Suppressor macrophage (primary cell): ENCODE measurements at regions not wholly inside any gene's neighbourhood (a gene's known extent, or its start where the extent isn't known, plus 50 kb on each side); places are given as distances from the start of the nearest gene placed in this dataset.

Experiments
- DNase-seq, 4 experiments: peaks; one replicate each; pipeline ENCODE4 v3.0.0-alpha.2; 2020 to 2022

DNA sequence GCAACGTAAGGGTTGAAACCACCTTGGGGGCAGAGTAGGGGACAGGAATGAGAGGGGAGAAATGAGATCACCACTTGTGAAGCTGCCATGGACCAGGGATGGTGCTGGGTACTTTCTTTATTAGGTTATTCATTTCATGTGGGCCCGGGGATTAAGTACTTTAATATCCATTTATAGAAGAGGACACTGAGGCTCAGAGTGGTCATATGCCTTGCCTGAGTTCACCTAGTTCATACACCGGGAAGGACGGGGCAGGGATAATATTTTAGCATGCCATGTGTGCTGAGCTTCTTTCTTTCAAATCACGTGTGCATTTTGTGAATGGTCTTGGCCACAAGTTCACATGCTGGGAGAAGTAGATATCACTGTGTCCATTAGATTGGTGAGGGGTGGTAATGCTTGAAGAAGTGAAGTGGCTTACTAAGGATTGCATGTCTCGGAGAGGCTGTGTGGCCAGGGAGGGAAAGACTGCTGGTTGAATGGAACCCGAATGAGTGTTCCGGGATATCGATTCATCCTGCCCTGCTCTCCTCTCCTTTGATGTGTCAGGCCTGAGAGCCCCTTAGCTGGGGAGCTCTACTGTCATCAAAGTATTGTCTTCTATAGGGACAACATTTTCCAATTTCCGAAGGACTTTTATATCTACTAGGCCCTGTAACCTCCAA lies 187.1 kb downstream of the MYCN start:
- DNase-seq, result no peak

- no peak for DNase-seq
Measured at GRCh38 chr2:16126517-16127275, 186.3 kb downstream of the MYCN start.

DNA sequence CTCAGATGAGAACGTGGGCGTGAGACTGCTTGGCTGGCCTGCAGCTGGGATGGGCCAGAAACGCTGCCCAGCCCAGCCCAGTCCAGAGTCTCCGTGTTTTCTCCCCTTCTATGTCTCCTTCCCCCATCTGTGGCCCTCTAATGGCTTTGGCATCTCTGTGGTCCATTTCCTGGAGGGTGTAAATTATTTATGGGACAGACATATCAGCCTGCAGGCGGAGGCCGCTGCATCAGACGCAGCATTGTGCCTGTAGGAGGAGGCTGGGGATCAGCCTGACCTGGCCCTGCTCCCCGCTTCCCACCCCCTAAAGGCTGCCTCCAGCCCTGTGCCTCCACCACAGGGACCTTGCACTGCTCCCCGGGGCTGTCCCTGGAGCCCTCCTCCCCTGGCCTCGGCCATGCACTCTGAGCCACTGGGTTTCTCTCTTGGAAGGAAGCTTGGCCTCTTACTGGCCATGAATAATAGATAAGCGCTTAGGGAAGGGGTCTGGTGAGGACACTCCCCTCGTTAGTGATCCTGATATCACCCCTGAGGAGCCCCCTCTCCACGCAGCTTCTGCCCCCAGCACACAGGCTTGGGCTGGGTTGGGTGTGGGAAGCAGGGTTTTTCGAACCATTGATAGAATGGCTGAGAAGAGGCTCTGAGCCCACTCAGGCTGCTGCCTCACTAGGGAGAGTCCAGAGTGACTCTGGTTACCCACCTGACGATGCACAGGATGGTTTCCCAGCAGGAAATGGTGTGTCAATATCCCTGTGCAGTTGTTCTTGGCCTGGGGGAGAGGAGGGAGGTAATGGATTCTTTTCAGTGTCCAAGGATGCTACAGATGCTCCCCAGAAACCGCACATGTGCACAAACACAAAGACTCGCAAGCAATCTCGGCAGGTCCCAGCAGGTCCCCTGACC lies 185.5 kb downstream of the MYCN start:
- no peak for DNase-seq

DNA sequence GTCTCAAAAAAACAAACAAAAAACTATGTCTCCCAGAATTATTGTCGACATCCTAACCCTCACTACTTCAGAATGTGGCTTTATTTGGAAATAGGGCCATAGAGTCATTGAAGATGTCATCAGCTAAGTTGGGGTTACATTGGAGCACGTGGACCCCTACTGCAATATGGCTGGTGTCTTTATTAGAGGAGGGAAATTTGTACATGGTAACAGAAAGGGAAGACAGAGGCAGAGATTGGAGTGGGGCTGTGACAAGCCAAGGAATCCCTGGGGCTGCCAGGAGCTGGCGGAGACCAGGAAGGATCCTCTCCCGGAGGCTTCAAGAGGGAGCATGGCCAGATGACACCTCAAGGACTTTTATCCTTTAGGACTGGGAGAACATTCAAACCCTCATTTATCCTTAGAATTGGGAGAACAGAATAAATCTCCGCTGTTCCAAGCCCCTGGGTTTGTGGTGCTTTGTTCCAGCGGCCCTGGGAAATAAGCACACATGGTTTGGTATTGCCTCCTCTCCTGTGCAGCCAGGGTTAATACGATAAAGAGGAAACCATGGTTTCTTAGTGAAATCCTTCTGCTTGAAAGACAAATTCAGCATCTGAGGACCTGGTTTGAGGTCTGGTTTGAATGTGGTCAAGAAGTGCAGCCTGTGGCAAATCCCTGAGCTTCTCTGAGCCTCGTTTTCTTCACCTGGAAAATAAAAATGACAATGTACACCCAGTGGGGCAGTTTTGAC lies 184.7 kb downstream of the MYCN start:
- no peak for DNase-seq

- DNase-seq, result no peak
Measured at GRCh38 chr2:16123856-16124780, 183.8 kb downstream of the MYCN start.

DNA sequence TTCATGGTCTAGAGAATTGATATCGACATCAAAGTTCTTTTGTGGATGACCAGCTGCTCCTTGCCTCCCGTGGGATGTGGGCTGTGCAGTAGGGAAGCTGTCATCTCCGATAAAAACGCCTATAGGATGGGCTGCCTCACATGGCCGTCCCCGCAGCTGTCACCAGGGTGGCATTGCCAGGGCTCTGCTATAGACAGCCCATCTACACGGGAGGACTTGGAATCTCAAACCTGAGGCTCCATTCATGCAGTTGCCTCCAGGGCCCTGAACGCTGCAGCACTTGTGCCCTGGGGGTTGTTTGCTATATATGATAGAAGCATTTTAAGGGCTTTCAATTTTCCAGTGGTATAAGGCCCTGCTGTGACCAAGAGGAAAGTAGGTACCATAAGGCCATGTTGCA lies 183.1 kb downstream of the MYCN start:
- no peak for DNase-seq

GRCh38 chr2:16122556-16122955 lies 182.2 kb downstream of the MYCN start:
- DNase-seq, result no peak

GRCh38 chr2:16121986-16122390 lies 181.6 kb downstream of the MYCN start:
- DNase-seq, result no peak

GRCh38 chr2:16121231-16121985 lies 181.1 kb downstream of the MYCN start:
- no peak for DNase-seq

DNA sequence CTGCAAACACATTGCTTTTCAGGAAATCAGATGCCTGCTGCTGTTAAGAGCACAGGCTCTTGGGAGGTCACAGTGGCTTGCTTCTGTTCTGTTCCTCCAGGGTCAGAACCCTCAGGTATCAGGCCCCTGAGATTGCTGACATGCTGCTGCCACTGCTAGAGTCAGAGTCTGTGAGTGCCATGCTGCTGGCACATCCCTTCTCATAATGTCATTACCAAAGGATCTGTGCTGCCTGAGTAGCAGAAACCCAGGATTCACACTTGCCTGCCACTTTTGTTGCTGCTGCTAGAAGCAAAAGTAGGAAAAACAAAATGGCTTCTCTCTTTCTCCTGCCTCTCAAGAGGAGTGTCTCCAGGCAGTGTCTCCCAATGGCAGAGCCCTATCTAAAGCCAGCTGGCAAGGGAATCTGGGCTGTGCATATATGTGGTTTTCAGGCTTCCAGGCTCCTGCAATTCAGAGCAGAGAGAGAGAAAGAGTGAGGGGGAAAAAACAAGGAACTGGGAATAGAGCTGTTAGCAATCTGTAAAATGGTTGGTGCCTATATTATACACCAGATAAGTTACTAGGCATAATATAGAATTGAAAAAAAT lies 180.3 kb downstream of the MYCN start:
- no peak for DNase-seq

- no peak for DNase-seq
Measured at GRCh38 chr2:16119741-16120140, 179.4 kb downstream of the MYCN start.

- no peak for DNase-seq
Measured at GRCh38 chr2:16118611-16119590, 178.6 kb downstream of the MYCN start.

- DNase-seq, result no peak
Measured at GRCh38 chr2:16117791-16118610, 177.7 kb downstream of the MYCN start.

GRCh38 chr2:16117021-16117700 lies 176.8 kb downstream of the MYCN start:
- no peak for DNase-seq

DNA sequence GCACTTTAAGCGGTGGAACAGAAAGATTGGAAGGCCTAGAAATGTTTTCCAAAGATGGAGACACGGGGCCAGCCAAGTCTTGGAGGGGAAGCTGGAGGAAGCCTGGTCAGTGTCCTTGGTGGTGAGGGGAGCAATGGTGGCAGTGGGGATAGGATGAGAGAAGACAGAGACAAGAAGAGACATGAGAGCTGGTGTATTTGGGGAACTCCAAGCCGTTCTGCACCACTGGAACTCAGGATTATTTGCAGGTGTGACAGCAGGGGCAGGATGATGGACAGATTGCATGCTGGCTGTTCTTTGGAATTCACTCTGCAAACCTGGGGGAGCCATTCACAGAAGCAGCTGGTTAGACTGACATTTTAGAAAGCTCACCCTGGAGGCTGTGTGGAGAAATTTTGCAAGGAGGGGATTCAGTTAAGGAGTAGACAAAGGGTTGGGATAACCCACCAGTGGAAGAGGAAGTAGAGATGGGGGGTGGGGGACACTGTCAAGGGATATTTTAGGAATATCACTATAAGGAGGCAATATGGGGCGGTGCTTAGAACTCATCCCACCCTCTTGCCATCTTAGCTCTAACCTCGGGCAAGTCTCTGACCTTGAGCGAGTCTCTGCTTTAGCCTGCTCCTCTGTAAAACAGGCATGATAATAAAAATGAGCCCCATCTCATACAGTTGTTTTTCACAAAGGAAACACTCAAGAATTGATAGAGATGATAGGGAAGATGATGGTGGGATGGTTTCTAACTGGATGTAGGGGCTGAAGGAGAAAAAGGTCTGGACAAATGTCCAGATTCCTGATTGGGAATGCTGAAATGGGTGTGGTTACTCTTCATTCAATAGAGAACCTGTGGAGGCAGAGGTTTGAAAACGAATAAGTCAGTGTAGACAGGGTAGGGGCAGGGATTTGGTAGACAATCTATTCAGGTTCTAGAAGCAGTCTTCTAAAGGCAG lies 175.8 kb downstream of the MYCN start:
- no peak for DNase-seq

GRCh38 chr2:16115291-16115690 lies 174.9 kb downstream of the MYCN start:
- no peak for DNase-seq
